HCT116 (cell line): ENCODE measurements at regions not wholly inside any gene's neighbourhood (a gene's known extent, or its start where the extent isn't known, plus 50 kb on each side); places are given as distances from the start of the nearest gene placed in this dataset.

Experiments
- ATAC-seq: fragments of 200-7000 bp; cut with Tn5 transposase; 2 replicates; pipeline ENCODE4 v1.9.1; 2020; ENCODE audit warnings: mild to moderate bottlenecking, moderate library complexity
- BruUV-seq: library from RNA; stranded (reverse); fragments of 400-500 nt; replicated peaks from 2 replicates; lab custom pipeline; 2021; lab: Mats Ljungman, UMichigan
- CTCF ChIA-PET: fragments of 300-600 bp; sonication (Branson Sonifier 250); formaldehyde crosslinking; loops from one replicate; lab custom pipeline; 2021; ENCODE audit warnings: antibody characterized with exemption; lab: Charles Lee
- POLR2A ChIA-PET: fragments of 300-600, 350-600 bp; sonication (Branson Sonifier 250); formaldehyde crosslinking; loops from one replicate; lab custom pipeline; 2021; ENCODE audit warnings: antibody characterized with exemption; lab: Charles Lee
- RAD21 ChIA-PET, 2 experiments: fragments of 300-600 bp; sonication (Branson Sonifier 250); formaldehyde crosslinking; loops; one replicate each; lab custom pipeline; 2023; ENCODE audit warnings: low total read pairs in 2 of 2; ENCODE audit not compliant: uncharacterized antibody in 2 of 2, unreplicated experiment in 2 of 2, low non-redundant PET in 1 of 2; lab: Charles Lee
- DNase-seq: peaks from one replicate; pipeline ENCODE4 v3.0.0-alpha.2; 2010; ENCODE audit warnings: low read depth, low spot score
- H2AFZ ChIP-seq: fragments of 200-600 bp; shearing (Covaris generic), sonication (generic); 2 replicates; pipeline ENCODE4 v1.6.1; 2017; ENCODE audit warnings: low read depth, mixed run types, mixed read lengths, antibody characterized with exemption, low read length; ENCODE audit not compliant: poor library complexity, severe bottlenecking
- H3K27ac ChIP-seq: 2 replicates; pipeline ENCODE4 v1.5.1; 2012; ENCODE audit warnings: low read depth, low read length
- H3K27me3 ChIP-seq: fragments of 200-600 bp; sonication (generic); 2 replicates; pipeline ENCODE4 v1.6.1; 2016; ENCODE audit warnings: mixed run types, low read length, mixed read lengths; ENCODE audit not compliant: insufficient read depth
- H3K36me3 ChIP-seq, 2 experiments: fragments of 200-500 bp in 1 of 2; fragments of 200-600 bp in 1 of 2; sonication (Bioruptor generic) in 1 of 2; sonication (generic) in 1 of 2; 2 replicates each; pipeline versions ENCODE4 v1.5.1 to v1.6.1; 2014 to 2016; ENCODE audit warnings: low read length in 2 of 2, inconsistent platforms in 1 of 2, mixed read lengths in 1 of 2, mixed run types in 1 of 2; ENCODE audit not compliant: insufficient read depth in 2 of 2, control insufficient read depth in 1 of 2
- H3K4me1 ChIP-seq, 2 experiments: fragments of 200-600 bp in 1 of 2; sonication (generic) in 1 of 2; 2 replicates each; pipeline versions ENCODE4 v1.5.1 to v1.6.1; 2012 to 2017; ENCODE audit warnings: low read length in 2 of 2, inconsistent platforms in 1 of 2, mild to moderate bottlenecking in 1 of 2, mixed read lengths in 1 of 2, mixed run types in 1 of 2, moderate library complexity in 1 of 2; ENCODE audit not compliant: insufficient read depth in 2 of 2, control insufficient read depth in 1 of 2
- H3K4me2 ChIP-seq: fragments of 200-600 bp; sonication (generic); 2 replicates; pipeline ENCODE4 v1.6.1; 2017; ENCODE audit warnings: mixed run types, low read length, mixed read lengths
- H3K4me3 ChIP-seq, 2 experiments: fragments of 200-600 bp in 1 of 2; sonication (generic) in 1 of 2; replicated peaks in 1 of 2; 2 replicates each; pipeline ENCODE4 v1.5.1; 2011 to 2016; ENCODE audit warnings: low read length in 2 of 2, control low read depth in 1 of 2, low read depth in 1 of 2, mild to moderate bottlenecking in 1 of 2, mixed read lengths in 1 of 2, mixed run types in 1 of 2
- H3K79me2 ChIP-seq: fragments of 200-600 bp; sonication (generic); 2 replicates; pipeline ENCODE4 v1.6.1; 2017; ENCODE audit warnings: mild to moderate bottlenecking, mixed run types, low read length, moderate library complexity, mixed read lengths; ENCODE audit not compliant: insufficient read depth
- H3K9ac ChIP-seq: fragments of 200-600 bp; sonication (generic); 2 replicates; pipeline ENCODE4 v1.6.1; 2016; ENCODE audit warnings: low read length, mixed read lengths
- H3K9me2 ChIP-seq: fragments of 200-600 bp; sonication (generic), shearing (Covaris generic); 2 replicates; pipeline ENCODE4 v1.6.1; 2017; ENCODE audit warnings: mixed run types, mild to moderate bottlenecking, moderate library complexity; ENCODE audit not compliant: insufficient read depth
- H3K9me3 ChIP-seq, 2 experiments: fragments of 200-500 bp in 1 of 2; fragments of 200-600 bp in 1 of 2; sonication (Bioruptor generic) in 1 of 2; sonication (generic) in 1 of 2; 2 replicates each; pipeline ENCODE4 v1.6.1; 2014 to 2017; ENCODE audit warnings: low read length in 2 of 2, mixed read lengths in 2 of 2, inconsistent platforms in 1 of 2, low read depth in 1 of 2, mild to moderate bottlenecking in 1 of 2, mixed run types in 1 of 2, moderate library complexity in 1 of 2; ENCODE audit not compliant: control insufficient read depth in 1 of 2, insufficient read depth in 1 of 2
- H4K20me1 ChIP-seq: fragments of 200-600 bp; sonication (generic), shearing (Covaris generic); 2 replicates; pipeline ENCODE4 v1.6.1; 2017; ENCODE audit warnings: mixed run types, mild to moderate bottlenecking, moderate library complexity; ENCODE audit not compliant: insufficient read depth
- CBX3 ChIP-seq: IDR thresholded peaks from 2 replicates; pipeline ENCODE4 v1.6.1; 2012; ENCODE audit warnings: low read depth
- CEBPB ChIP-seq: IDR thresholded peaks from 2 replicates; pipeline ENCODE4 v1.6.1; 2012; ENCODE audit warnings: low read depth
- ELF1 ChIP-seq: IDR thresholded peaks from 2 replicates; pipeline ENCODE4 v1.6.1; 2012; ENCODE audit warnings: low read depth, borderline replicate concordance
- EZH2 ChIP-seq: fragments of 200-600 bp; sonication (generic); IDR thresholded peaks from 2 replicates; pipeline ENCODE4 v1.6.1; 2017; ENCODE audit warnings: antibody characterized with exemption, mixed run types
- EZH2phosphoT487 ChIP-seq: fragments of 200-600 bp; IDR thresholded peaks from 2 replicates; pipeline ENCODE4 v1.6.1; 2018; ENCODE audit warnings: antibody characterized with exemption, borderline replicate concordance
- FOSL1 ChIP-seq: IDR thresholded peaks from 2 replicates; pipeline ENCODE4 v1.6.1; 2012; ENCODE audit warnings: low read depth
- POLR2A ChIP-seq: IDR thresholded peaks from 2 replicates; pipeline ENCODE4 v1.7.0; 2011; ENCODE audit warnings: borderline replicate concordance; ENCODE audit not compliant: insufficient read depth, insufficient read length; ENCODE audit errors: extremely low read depth
- POLR2AphosphoS5 ChIP-seq: IDR thresholded peaks from 2 replicates; pipeline ENCODE4 v1.6.1; 2011; ENCODE audit warnings: mild to moderate bottlenecking, low read depth, low read length, moderate library complexity
- RAD21 ChIP-seq: IDR thresholded peaks from 2 replicates; pipeline ENCODE4 v1.6.1; 2012; ENCODE audit warnings: low read depth, mild to moderate bottlenecking
- SIN3A ChIP-seq: IDR thresholded peaks from 2 replicates; pipeline ENCODE4 v1.6.1; 2012; ENCODE audit warnings: low read depth
- SRF ChIP-seq: IDR thresholded peaks from 2 replicates; pipeline ENCODE4 v1.6.1; 2012; ENCODE audit warnings: low read depth
- YY1 ChIP-seq: IDR thresholded peaks from 2 replicates; pipeline ENCODE4 v1.6.1; 2011; ENCODE audit warnings: low read length, low read depth, moderate library complexity, mild to moderate bottlenecking; ENCODE audit not compliant: insufficient replicate concordance; ENCODE audit errors: extremely low read depth
- ZFX ChIP-seq: fragments of 450-650 bp; IDR thresholded peaks from 2 replicates; pipeline ENCODE4 v1.6.1; 2017
- ZNF274 ChIP-seq: fragments of 200-500 bp; sonication (Bioruptor generic); IDR thresholded peaks from 2 replicates; pipeline ENCODE4 v1.6.1; 2014; ENCODE audit warnings: mild to moderate bottlenecking, low read depth, low read length, inconsistent platforms
- intact Hi-C: fragments of 100-400 bp; cut with micrococcal nuclease; formaldehyde crosslinking; loops from 2 replicates; pipeline ENCODE4 v1.10.0; 2022
- TF ChIP-seq, protein P1 (sequence below), 3 experiments: fragments of 200-600 bp in 1 of 3; sonication (generic) in 1 of 3; IDR thresholded peaks in 2 of 3; conservative IDR thresholded peaks in 1 of 3; 2 replicates each; pipeline ENCODE4 v1.5.1; 2012 to 2017; ENCODE audit warnings: low read depth in 2 of 3, low read length in 2 of 3, antibody characterized with exemption in 1 of 3, borderline replicate concordance in 1 of 3, control low read depth in 1 of 3, mild to moderate bottlenecking in 1 of 3, mixed read lengths in 1 of 3, mixed run types in 1 of 3, moderate library complexity in 1 of 3; ENCODE audit not compliant: insufficient read depth in 1 of 3
- TF ChIP-seq, protein P2 (sequence below): IDR thresholded peaks from 2 replicates; pipeline ENCODE4 v1.6.1; 2012; ENCODE audit warnings: low read depth

DNA sequence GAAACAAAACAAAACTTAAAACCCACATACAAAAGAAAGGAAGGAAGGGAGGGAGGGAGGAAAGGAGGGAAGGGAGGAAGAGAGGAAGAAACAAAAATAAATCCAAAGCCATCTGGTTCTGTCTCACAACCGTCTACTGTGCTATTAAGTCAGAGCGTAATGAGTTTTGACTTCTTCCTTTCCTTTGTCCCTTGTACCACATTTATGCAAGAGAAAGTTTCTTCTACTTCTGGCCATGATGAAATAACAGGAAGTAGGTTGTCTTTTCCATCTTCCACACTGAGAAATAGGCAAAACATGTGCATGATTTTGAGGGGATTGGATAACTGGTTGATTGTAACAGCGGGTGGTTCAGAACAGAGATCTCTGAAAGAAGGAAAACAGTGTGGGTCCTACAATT is 121.4 kb downstream of the CTAGE1 start:
- Histone ChIP-seq H4K20me1 (no peaks in the 10 kb centered on the region), H3K27me3 (no peaks in the 10 kb centered on the region), H3K4me2 (no peak overlapping the region), H3K79me2 (no peaks in the 10 kb centered on the region), H3K27ac (no peak overlapping the region), H3K9ac (no peak overlapping the region), H2AFZ (no peak overlapping the region), H3K9me2 (no peaks in the 10 kb centered on the region), H3K36me3 (no peaks in the 10 kb centered on the region), H3K9me3 (no peaks in the 10 kb centered on the region), H3K4me1 (peaks cover 5 to 11% of the 10 kb centered on the region in 2 experiments), H3K4me3 (no peak overlapping the region)
- intact Hi-C loops, result no loop called here
- no TSS peak for BruUV-seq
- TF ChIP-seq EZH2 (no peak), CBX3 (no peak), SRF (no peak), EZH2phosphoT487 (no peak), CEBPB (no peak), YY1 (no peak), SIN3A (no peak), POLR2A (no peak), RAD21 (no peak), POLR2AphosphoS5 (no peak), FOSL1 (no peak), ZNF274 (no peak), ELF1 (no peak), ZFX (no peak)
- TF ChIP-seq, protein P1, sequence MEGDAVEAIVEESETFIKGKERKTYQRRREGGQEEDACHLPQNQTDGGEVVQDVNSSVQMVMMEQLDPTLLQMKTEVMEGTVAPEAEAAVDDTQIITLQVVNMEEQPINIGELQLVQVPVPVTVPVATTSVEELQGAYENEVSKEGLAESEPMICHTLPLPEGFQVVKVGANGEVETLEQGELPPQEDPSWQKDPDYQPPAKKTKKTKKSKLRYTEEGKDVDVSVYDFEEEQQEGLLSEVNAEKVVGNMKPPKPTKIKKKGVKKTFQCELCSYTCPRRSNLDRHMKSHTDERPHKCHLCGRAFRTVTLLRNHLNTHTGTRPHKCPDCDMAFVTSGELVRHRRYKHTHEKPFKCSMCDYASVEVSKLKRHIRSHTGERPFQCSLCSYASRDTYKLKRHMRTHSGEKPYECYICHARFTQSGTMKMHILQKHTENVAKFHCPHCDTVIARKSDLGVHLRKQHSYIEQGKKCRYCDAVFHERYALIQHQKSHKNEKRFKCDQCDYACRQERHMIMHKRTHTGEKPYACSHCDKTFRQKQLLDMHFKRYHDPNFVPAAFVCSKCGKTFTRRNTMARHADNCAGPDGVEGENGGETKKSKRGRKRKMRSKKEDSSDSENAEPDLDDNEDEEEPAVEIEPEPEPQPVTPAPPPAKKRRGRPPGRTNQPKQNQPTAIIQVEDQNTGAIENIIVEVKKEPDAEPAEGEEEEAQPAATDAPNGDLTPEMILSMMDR (IDR thresholded peaks at IDR 0.05 in 2 of 3, conservative IDR thresholded peaks at IDR 0.05 in 1 of 3; ENCODE audit: borderline replicate concordance in 1 of 3, insufficient read depth in 1 of 3, low read depth in 2 of 3, low read length in 2 of 3), result no peak
- TF ChIP-seq, protein P2, sequence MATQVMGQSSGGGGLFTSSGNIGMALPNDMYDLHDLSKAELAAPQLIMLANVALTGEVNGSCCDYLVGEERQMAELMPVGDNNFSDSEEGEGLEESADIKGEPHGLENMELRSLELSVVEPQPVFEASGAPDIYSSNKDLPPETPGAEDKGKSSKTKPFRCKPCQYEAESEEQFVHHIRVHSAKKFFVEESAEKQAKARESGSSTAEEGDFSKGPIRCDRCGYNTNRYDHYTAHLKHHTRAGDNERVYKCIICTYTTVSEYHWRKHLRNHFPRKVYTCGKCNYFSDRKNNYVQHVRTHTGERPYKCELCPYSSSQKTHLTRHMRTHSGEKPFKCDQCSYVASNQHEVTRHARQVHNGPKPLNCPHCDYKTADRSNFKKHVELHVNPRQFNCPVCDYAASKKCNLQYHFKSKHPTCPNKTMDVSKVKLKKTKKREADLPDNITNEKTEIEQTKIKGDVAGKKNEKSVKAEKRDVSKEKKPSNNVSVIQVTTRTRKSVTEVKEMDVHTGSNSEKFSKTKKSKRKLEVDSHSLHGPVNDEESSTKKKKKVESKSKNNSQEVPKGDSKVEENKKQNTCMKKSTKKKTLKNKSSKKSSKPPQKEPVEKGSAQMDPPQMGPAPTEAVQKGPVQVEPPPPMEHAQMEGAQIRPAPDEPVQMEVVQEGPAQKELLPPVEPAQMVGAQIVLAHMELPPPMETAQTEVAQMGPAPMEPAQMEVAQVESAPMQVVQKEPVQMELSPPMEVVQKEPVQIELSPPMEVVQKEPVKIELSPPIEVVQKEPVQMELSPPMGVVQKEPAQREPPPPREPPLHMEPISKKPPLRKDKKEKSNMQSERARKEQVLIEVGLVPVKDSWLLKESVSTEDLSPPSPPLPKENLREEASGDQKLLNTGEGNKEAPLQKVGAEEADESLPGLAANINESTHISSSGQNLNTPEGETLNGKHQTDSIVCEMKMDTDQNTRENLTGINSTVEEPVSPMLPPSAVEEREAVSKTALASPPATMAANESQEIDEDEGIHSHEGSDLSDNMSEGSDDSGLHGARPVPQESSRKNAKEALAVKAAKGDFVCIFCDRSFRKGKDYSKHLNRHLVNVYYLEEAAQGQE, result no peak
- ATAC-seq, result no peak
- ChIA-PET RAD21 (no interaction called here), POLR2A (no interaction called here), CTCF (no interaction called here)
- no peak for DNase-seq
